ENCODE measurements at regions not wholly inside any gene's neighbourhood (a gene's known extent, or its start where the extent isn't known, plus 50 kb on each side); places are given as distances from the start of the nearest gene placed in this dataset.

- no peak overlapping the region for H3K27ac Mint-ChIP-seq
- H3K4me1 Mint-ChIP-seq (ENCODE audit: low read depth): peaks cover 10% of the 10 kb centered on the region
- no peak overlapping the region for H3K4me3 Mint-ChIP-seq
- no peaks in the 10 kb centered on the region for H3K9me3 Mint-ChIP-seq (ENCODE audit: low read depth)
- peaks cover 3% of the 10 kb centered on the region for H3K36me3 Mint-ChIP-seq
- H3K27me3 Mint-ChIP-seq: no peaks in the 10 kb centered on the region
Measured at GRCh38 chr12:92529944-92530343, 172.8 kb upstream of the PLEKHG7 start.

- Mint-ChIP-seq H3K27ac (no peak overlapping the region), H3K4me1 (ENCODE audit: low read depth) (peaks cover 14% of the 10 kb centered on the region), H3K36me3 (peaks cover 3% of the 10 kb centered on the region), H3K9me3 (ENCODE audit: low read depth) (peaks cover under 1% of the 10 kb centered on the region), H3K4me3 (no peak overlapping the region), H3K27me3 (no peaks in the 10 kb centered on the region)
Measured at GRCh38 chr12:92528586-92528985, 174.2 kb upstream of the PLEKHG7 start.

- no peaks in the 10 kb centered on the region for H3K27me3 Mint-ChIP-seq
- H3K27ac Mint-ChIP-seq: no peak overlapping the region
- peaks cover 14% of the 10 kb centered on the region for H3K4me1 Mint-ChIP-seq (ENCODE audit: low read depth)
- H3K9me3 Mint-ChIP-seq (ENCODE audit: low read depth): peaks cover 3% of the 10 kb centered on the region
- peaks cover 5% of the 10 kb centered on the region for H3K36me3 Mint-ChIP-seq
- H3K4me3 Mint-ChIP-seq: no peak overlapping the region
Measured at GRCh38 chr12:92528097-92528496, 174.7 kb upstream of the PLEKHG7 start.

- Mint-ChIP-seq H3K36me3 (peaks cover 4% of the 10 kb centered on the region), H3K4me1 (ENCODE audit: low read depth) (peaks cover 21% of the 10 kb centered on the region), H3K27me3 (no peaks in the 10 kb centered on the region), H3K4me3 (no peak overlapping the region), H3K9me3 (ENCODE audit: low read depth) (peaks cover 11% of the 10 kb centered on the region), H3K27ac (no peak overlapping the region)
Measured at GRCh38 chr12:92524489-92524888, 178.3 kb upstream of the PLEKHG7 start.

GRCh38 chr12:92520511-92520910, 182.3 kb upstream of the PLEKHG7 start:
- peaks cover 38% of the 10 kb centered on the region for H3K4me1 Mint-ChIP-seq (ENCODE audit: low read depth)
- H3K36me3 Mint-ChIP-seq: peaks cover 5% of the 10 kb centered on the region
- H3K27me3 Mint-ChIP-seq: no peaks in the 10 kb centered on the region
- peaks cover 17% of the 10 kb centered on the region for H3K9me3 Mint-ChIP-seq (ENCODE audit: low read depth)
- no peak overlapping the region for H3K27ac Mint-ChIP-seq
- peak overlapping the region; percentile 9 for H3K4me3 Mint-ChIP-seq

- H3K27ac Mint-ChIP-seq: no peak overlapping the region
- H3K9me3 Mint-ChIP-seq (ENCODE audit: low read depth): peaks cover 17% of the 10 kb centered on the region
- no peak overlapping the region for H3K4me3 Mint-ChIP-seq
- H3K36me3 Mint-ChIP-seq: peaks cover 5% of the 10 kb centered on the region
- peaks cover 37% of the 10 kb centered on the region for H3K4me1 Mint-ChIP-seq (ENCODE audit: low read depth)
- H3K27me3 Mint-ChIP-seq: no peaks in the 10 kb centered on the region
Measured at GRCh38 chr12:92519284-92519683, 183.5 kb upstream of the PLEKHG7 start.

GRCh38 chr12:92518071-92518470, 184.7 kb upstream of the PLEKHG7 start:
- Mint-ChIP-seq H3K4me1 (ENCODE audit: low read depth) (peaks cover 37% of the 10 kb centered on the region), H3K27me3 (no peaks in the 10 kb centered on the region), H3K4me3 (no peak overlapping the region), H3K9me3 (ENCODE audit: low read depth) (peaks cover 23% of the 10 kb centered on the region), H3K36me3 (peaks cover 7% of the 10 kb centered on the region), H3K27ac (no peak overlapping the region)

- Mint-ChIP-seq H3K4me3 (peak overlapping the region; percentile 38), H3K27ac (peak overlapping the region; percentile 85), H3K4me1 (ENCODE audit: low read depth) (peaks cover 37% of the 10 kb centered on the region), H3K9me3 (ENCODE audit: low read depth) (peaks cover 19% of the 10 kb centered on the region), H3K27me3 (no peaks in the 10 kb centered on the region), H3K36me3 (peaks cover 7% of the 10 kb centered on the region)
Measured at GRCh38 chr12:92516277-92516600, 186.6 kb upstream of the PLEKHG7 start.

GRCh38 chr12:92513231-92513730, 189.5 kb upstream of the PLEKHG7 start:
- Mint-ChIP-seq H3K36me3 (peaks cover 5% of the 10 kb centered on the region), H3K4me1 (ENCODE audit: low read depth) (peaks cover 23% of the 10 kb centered on the region), H3K9me3 (ENCODE audit: low read depth) (peaks cover 23% of the 10 kb centered on the region)

GRCh38 chr12:92511786-92512185, 191.0 kb upstream of the PLEKHG7 start:
- H3K4me3 Mint-ChIP-seq: no peak overlapping the region
- H3K4me1 Mint-ChIP-seq (ENCODE audit: low read depth): peaks cover 19% of the 10 kb centered on the region
- no peaks in the 10 kb centered on the region for H3K27me3 Mint-ChIP-seq
- peaks cover 23% of the 10 kb centered on the region for H3K9me3 Mint-ChIP-seq (ENCODE audit: low read depth)
- no peak overlapping the region for H3K27ac Mint-ChIP-seq
- H3K36me3 Mint-ChIP-seq: peaks cover 3% of the 10 kb centered on the region

More at GRCh38 chr12:92513231-92513730, 189.5 kb upstream of the PLEKHG7 start:
- H3K27ac Mint-ChIP-seq: no peak overlapping the region
- no peaks in the 10 kb centered on the region for H3K27me3 Mint-ChIP-seq
- no peak overlapping the region for H3K4me3 Mint-ChIP-seq

GRCh38 chr12:92509156-92509738, 193.5 kb upstream of the PLEKHG7 start:
- Mint-ChIP-seq H3K9me3 (ENCODE audit: low read depth) (peaks cover 23% of the 10 kb centered on the region), H3K4me1 (ENCODE audit: low read depth) (peaks cover 24% of the 10 kb centered on the region), H3K36me3 (peaks cover 3% of the 10 kb centered on the region), H3K27ac (no peak overlapping the region), H3K4me3 (no peak overlapping the region), H3K27me3 (no peaks in the 10 kb centered on the region)

- H3K36me3 Mint-ChIP-seq: no peaks in the 10 kb centered on the region
- peak overlapping the region; percentile 88 for H3K4me3 Mint-ChIP-seq
- peak overlapping the region; percentile 97 for H3K27ac Mint-ChIP-seq
Measured at GRCh38 chr12:92506891-92507290, 195.9 kb upstream of the PLEKHG7 start.

GRCh38 chr12:92506460-92506859, 196.3 kb upstream of the PLEKHG7 start:
- peak overlapping the region; percentile 97 for H3K27ac Mint-ChIP-seq
- peaks cover 14% of the 10 kb centered on the region for H3K9me3 Mint-ChIP-seq (ENCODE audit: low read depth)
- H3K36me3 Mint-ChIP-seq: no peaks in the 10 kb centered on the region
- peaks cover 46% of the 10 kb centered on the region for H3K4me1 Mint-ChIP-seq (ENCODE audit: low read depth)
- peak overlapping the region; percentile 88 for H3K4me3 Mint-ChIP-seq
- H3K27me3 Mint-ChIP-seq: no peaks in the 10 kb centered on the region

More at GRCh38 chr12:92506891-92507290, 195.9 kb upstream of the PLEKHG7 start:
- H3K27me3 Mint-ChIP-seq: no peaks in the 10 kb centered on the region
- peaks cover 43% of the 10 kb centered on the region for H3K4me1 Mint-ChIP-seq (ENCODE audit: low read depth)
- peaks cover 14% of the 10 kb centered on the region for H3K9me3 Mint-ChIP-seq (ENCODE audit: low read depth)

GRCh38 chr12:92505254-92506231, 197.2 kb upstream of the PLEKHG7 start:
- no peaks in the 10 kb centered on the region for H3K27me3 Mint-ChIP-seq
- H3K4me1 Mint-ChIP-seq (ENCODE audit: low read depth): peaks cover 46% of the 10 kb centered on the region
- no peaks in the 10 kb centered on the region for H3K36me3 Mint-ChIP-seq
- peak overlapping the region; percentile 97 for H3K27ac Mint-ChIP-seq
- H3K9me3 Mint-ChIP-seq (ENCODE audit: low read depth): peaks cover 11% of the 10 kb centered on the region
- peak overlapping the region; percentile 88 for H3K4me3 Mint-ChIP-seq

- Mint-ChIP-seq H3K4me1 (ENCODE audit: low read depth) (peaks cover 46% of the 10 kb centered on the region), H3K4me3 (peak overlapping the region; percentile 27), H3K27me3 (no peaks in the 10 kb centered on the region), H3K27ac (peak overlapping the region; percentile 76), H3K36me3 (no peaks in the 10 kb centered on the region), H3K9me3 (ENCODE audit: low read depth) (peaks cover 3% of the 10 kb centered on the region)
Measured at GRCh38 chr12:92504594-92504981, 198.2 kb upstream of the PLEKHG7 start.
